HFF-Myc (cell line): ENCODE measurements at regions not wholly inside any gene's neighbourhood (a gene's known extent, or its start where the extent isn't known, plus 50 kb on each side); places are given as distances from the start of the nearest gene placed in this dataset.

Experiments
- DNase-seq: peaks from one replicate; pipeline ENCODE4 v3.0.0-alpha.2; 2011; ENCODE audit warnings: low read depth; ENCODE audit errors: extremely low read depth
- H3K4me3 ChIP-seq: replicated peaks from 2 replicates; pipeline ENCODE4 v1.5.1; 2011; ENCODE audit warnings: low read depth, mild to moderate bottlenecking, control low read depth, low read length
- CTCF ChIP-seq: IDR thresholded peaks from 2 replicates; pipeline ENCODE4 v1.5.1; 2012; ENCODE audit warnings: mild to moderate bottlenecking, low read depth, low read length, control low read depth; ENCODE audit errors: missing control alignments

DNA sequence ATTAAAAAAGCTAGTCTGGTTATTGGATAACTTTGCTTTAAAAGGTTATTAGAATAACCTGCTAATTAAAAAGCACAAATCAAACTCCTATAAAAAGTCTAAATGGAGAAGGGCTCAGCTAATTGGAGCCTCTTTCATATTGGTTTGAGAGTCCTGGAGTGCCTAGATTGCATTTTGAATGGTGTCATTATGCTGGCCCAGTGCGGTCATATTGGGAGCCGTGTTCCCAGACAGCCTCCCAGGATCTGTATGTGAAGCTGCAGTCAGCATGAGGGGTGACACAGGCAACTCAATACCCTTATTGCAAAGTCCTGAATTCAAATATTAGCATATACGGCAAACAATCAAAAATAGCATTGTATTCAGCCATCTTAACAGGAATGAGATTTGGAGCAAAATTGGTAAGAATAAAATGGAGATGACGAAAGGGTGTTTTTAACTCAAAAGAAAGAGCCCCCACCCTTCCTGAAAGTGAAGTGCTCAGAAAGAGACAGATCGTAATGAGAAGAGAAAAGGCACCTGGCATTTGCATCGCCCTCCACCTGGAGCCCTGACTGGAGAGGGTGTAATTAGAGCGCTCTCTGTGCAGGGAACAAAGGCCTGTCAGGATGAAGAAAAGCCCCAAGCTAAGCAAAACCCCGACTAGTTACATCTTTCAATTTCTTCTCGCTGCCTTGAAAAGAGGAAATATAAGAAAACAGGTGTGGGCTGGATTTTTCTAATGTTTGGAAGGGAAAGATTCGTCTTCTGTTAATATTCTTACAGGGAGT lies 621.0 kb upstream of the ADAMTS16 start:
- no peak for TF ChIP-seq CTCF
- DNase-seq = no peak
- no peak overlapping the region for H3K4me3 ChIP-seq

DNA sequence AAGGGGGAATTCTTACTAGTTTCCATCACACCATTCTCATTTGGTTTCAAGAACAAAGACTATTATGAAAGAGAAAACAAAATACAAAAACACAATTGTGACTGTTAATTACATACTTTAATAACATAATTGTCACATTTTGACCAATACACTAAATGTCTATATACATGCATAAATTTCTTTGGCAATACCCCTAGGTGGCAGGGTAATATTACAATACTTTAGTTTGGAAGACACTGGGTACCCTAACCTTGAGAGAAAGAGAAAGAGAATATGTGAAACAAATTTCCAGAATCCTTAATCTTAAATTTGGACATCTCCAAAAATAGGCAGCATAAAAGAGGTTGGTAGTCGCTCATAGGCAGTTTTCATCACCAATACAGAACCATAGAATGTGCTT lies 619.6 kb upstream of the ADAMTS16 start:
- no peak for TF ChIP-seq CTCF
- H3K4me3 ChIP-seq = no peak overlapping the region
- DNase-seq = no peak

GRCh38 chr5:4523038-4523437 lies 617.1 kb upstream of the ADAMTS16 start:
- TF ChIP-seq CTCF = no peak
- H3K4me3 ChIP-seq = no peak overlapping the region
- DNase-seq = no peak

DNA sequence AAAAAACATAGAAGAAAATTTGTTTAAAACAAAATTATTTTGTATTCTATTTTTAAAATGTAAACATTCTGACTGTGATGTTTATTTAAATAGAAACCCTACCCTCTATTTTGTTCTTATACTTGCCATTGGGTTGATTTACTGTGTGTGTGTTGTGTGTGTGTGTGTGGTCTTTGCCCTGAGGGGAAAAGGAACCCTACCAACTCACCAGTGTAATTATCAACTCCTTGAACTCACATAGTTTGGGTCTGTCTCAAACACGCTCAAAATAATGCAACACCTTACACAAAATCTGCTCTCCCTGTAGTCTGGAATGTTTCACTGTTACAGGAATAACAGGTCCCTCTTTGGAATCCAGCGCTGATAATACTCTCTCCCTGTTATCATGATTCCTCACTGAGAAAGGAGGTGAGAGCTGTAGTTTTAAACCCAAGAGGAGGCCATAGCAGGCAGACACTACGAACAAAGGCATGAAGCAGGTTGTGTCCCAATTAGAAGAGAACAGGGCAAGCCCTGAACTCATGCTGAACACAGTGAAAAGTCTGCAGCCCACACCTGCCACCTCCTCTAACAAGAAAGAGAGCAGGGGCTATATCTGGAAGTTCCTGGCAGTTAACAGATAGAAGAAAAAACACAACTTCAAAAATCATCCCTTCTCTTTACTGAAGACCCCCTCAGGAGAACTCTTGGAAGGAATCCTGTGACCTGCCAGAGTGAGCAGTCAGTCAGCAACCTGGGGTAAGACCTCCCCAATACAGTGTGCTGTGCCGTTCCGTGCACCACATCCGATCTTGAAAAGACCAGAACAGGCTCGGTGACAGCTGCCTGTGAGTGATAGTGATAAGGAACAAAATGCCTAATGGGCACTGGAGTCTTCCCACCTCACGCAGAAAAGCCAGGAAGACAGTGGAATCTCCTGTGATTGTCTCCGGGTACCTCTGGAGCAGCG lies 608.1 kb upstream of the ADAMTS16 start:
- no peak for TF ChIP-seq CTCF
- DNase-seq = no peak
- no peak overlapping the region for H3K4me3 ChIP-seq

- DNase-seq = no peak
- H3K4me3 ChIP-seq = no peak overlapping the region
- no peak for TF ChIP-seq CTCF
Measured at GRCh38 chr5:4532705-4533080, 607.4 kb upstream of the ADAMTS16 start.

DNA sequence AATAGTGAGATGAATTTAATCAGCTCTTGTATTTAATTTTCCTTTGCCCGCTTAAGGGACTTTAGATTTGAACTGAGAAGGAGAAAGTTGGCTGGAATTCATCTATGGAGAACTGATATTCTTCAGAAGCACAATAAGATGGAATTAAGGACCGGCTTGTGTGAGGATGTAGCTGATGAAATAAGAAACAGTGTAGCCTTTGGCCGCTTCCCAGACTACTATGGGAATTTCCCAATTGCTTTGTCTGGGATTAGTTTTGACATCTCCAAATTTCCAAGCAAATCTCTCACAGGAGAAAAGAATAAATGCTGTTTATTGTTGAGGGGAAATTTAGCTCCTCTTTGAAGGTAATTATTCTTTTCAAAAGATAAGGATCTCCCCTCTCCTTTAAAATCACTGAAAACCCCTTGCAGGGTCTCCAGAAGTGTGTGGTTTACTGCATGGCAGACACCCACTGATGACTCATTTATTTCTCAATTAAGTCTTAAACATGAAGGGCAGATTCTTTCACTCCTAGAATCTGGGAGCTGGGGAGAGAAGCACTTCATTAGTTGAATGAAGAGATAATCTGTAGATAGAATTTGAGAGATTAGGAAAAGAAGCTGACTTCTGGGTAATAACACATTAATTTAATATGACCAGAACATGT lies 606.5 kb upstream of the ADAMTS16 start:
- TF ChIP-seq CTCF = no peak
- no peak overlapping the region for H3K4me3 ChIP-seq
- DNase-seq = no peak
